HUES64 (cell line): ENCODE measurements at regions not wholly inside any gene's neighbourhood (a gene's known extent, or its start where the extent isn't known, plus 50 kb on each side); places are given as distances from the start of the nearest gene placed in this dataset.

Source experiments
- H3K27ac ChIP-seq: 2 replicates; pipeline ENCODE4 v1.7.0; 2013; ENCODE audit warnings: low read depth, low read length, inconsistent platforms
- H3K27me3 ChIP-seq: 2 replicates; pipeline ENCODE4 v1.6.1; 2013; ENCODE audit warnings: mild to moderate bottlenecking, low read length; ENCODE audit not compliant: insufficient read depth
- H3K36me3 ChIP-seq: 2 replicates; pipeline ENCODE4 v1.6.1; 2013; ENCODE audit warnings: mild to moderate bottlenecking, low read length; ENCODE audit not compliant: insufficient read depth
- H3K4me1 ChIP-seq: 2 replicates; pipeline ENCODE4 v1.6.1; 2013; ENCODE audit warnings: mild to moderate bottlenecking, low read length, moderate library complexity; ENCODE audit not compliant: insufficient read depth
- H3K4me3 ChIP-seq: 2 replicates; pipeline ENCODE4 v1.5.1; 2013; ENCODE audit warnings: mild to moderate bottlenecking, low read length, moderate library complexity
- H3K9ac ChIP-seq: 2 replicates; pipeline ENCODE4 v1.6.1; 2013; ENCODE audit warnings: mild to moderate bottlenecking, low read depth, low read length
- H3K9me3 ChIP-seq: 2 replicates; pipeline ENCODE4 v1.6.1; 2013; ENCODE audit warnings: low read depth, low read length; ENCODE audit not compliant: insufficient read depth
- WGBS: fragments of 150-250, 120-280 bp; methylation state at CpG from one replicate; pipeline ENCODE4 v1.1.7; 2013; ENCODE audit warnings: missing lambda C conversion rate; 5-methylcytosine and 5-hydroxymethylcytosine counted together

GRCh38 chr3:31224936-31225335, 307.8 kb upstream of the STT3B start:
- Histone ChIP-seq H3K9ac (no peak overlapping the region), H3K27ac (no peak overlapping the region), H3K4me1 (no peaks in the 10 kb centered on the region), H3K27me3 (no peaks in the 10 kb centered on the region), H3K9me3 (no peaks in the 10 kb centered on the region), H3K36me3 (no peaks in the 10 kb centered on the region), H3K4me3 (no peak overlapping the region)
- 97% methylated on average over 5 of the region's 5 CpGs for WGBS

- WGBS, result 92% methylated on average over 3 of the region's 3 CpGs
- Histone ChIP-seq H3K4me3 (no peak overlapping the region), H3K36me3 (no peaks in the 10 kb centered on the region)
These were observed 306.8 kb upstream of the STT3B start for GRCh38 chr3:31225923-31226322.

GRCh38 chr3:31226346-31226745, 306.4 kb upstream of the STT3B start:
- Histone ChIP-seq H3K9ac (no peak overlapping the region), H3K4me1 (no peaks in the 10 kb centered on the region), H3K27me3 (no peaks in the 10 kb centered on the region), H3K9me3 (no peaks in the 10 kb centered on the region), H3K4me3 (no peak overlapping the region), H3K27ac (no peak overlapping the region), H3K36me3 (no peaks in the 10 kb centered on the region)
- WGBS, result 95% methylated on average over 3 of the region's 3 CpGs

More at GRCh38 chr3:31225923-31226322, 306.8 kb upstream of the STT3B start:
- Histone ChIP-seq H3K27ac (no peak overlapping the region), H3K27me3 (no peaks in the 10 kb centered on the region), H3K4me1 (no peaks in the 10 kb centered on the region), H3K9me3 (no peaks in the 10 kb centered on the region), H3K9ac (no peak overlapping the region)

- WGBS, result 88% methylated on average over 3 of the region's 3 CpGs
These were observed 305.6 kb upstream of the STT3B start for GRCh38 chr3:31227131-31227562.

GRCh38 chr3:31230425-31231223, 302.1 kb upstream of the STT3B start:
- no peaks in the 10 kb centered on the region for H3K4me1 ChIP-seq
- H3K9ac ChIP-seq, result no peak overlapping the region
- H3K36me3 ChIP-seq, result no peaks in the 10 kb centered on the region
- WGBS, result 90% methylated on average over 3 of the region's 3 CpGs
- H3K4me3 ChIP-seq, result no peak overlapping the region
- no peak overlapping the region for H3K27ac ChIP-seq
- H3K9me3 ChIP-seq, result no peaks in the 10 kb centered on the region
- H3K27me3 ChIP-seq, result no peaks in the 10 kb centered on the region

More at GRCh38 chr3:31227131-31227562, 305.6 kb upstream of the STT3B start:
- Histone ChIP-seq H3K9ac (no peak overlapping the region), H3K9me3 (no peaks in the 10 kb centered on the region), H3K36me3 (no peaks in the 10 kb centered on the region), H3K4me3 (no peak overlapping the region), H3K27ac (no peak overlapping the region), H3K27me3 (no peaks in the 10 kb centered on the region), H3K4me1 (no peaks in the 10 kb centered on the region)

- no peak overlapping the region for H3K9ac ChIP-seq
- H3K4me3 ChIP-seq, result no peak overlapping the region
- H3K9me3 ChIP-seq, result no peaks in the 10 kb centered on the region
- H3K36me3 ChIP-seq, result no peaks in the 10 kb centered on the region
- H3K27me3 ChIP-seq, result no peaks in the 10 kb centered on the region
- H3K27ac ChIP-seq, result no peak overlapping the region
- no peaks in the 10 kb centered on the region for H3K4me1 ChIP-seq
- 91% methylated on average over 11 of the region's 12 CpGs for WGBS
These were observed 300.4 kb upstream of the STT3B start for GRCh38 chr3:31232055-31233025.

- Histone ChIP-seq H3K4me3 (no peak overlapping the region), H3K27ac (no peak overlapping the region), H3K9ac (no peak overlapping the region), H3K36me3 (no peaks in the 10 kb centered on the region), H3K27me3 (no peaks in the 10 kb centered on the region), H3K4me1 (no peaks in the 10 kb centered on the region), H3K9me3 (no peaks in the 10 kb centered on the region)
- WGBS, result 91% methylated on average over 6 of the region's 6 CpGs
These were observed 298.6 kb upstream of the STT3B start for GRCh38 chr3:31234145-31234544.

- no peak overlapping the region for H3K27ac ChIP-seq
These were observed 297.5 kb upstream of the STT3B start for GRCh38 chr3:31235062-31235700.

GRCh38 chr3:31237887-31238286, 294.8 kb upstream of the STT3B start:
- no peaks in the 10 kb centered on the region for H3K9me3 ChIP-seq
- no peak overlapping the region for H3K9ac ChIP-seq
- H3K36me3 ChIP-seq, result no peaks in the 10 kb centered on the region
- H3K27ac ChIP-seq, result no peak overlapping the region
- WGBS, result 78% methylated on average over 4 of the region's 4 CpGs
- no peaks in the 10 kb centered on the region for H3K27me3 ChIP-seq
- H3K4me3 ChIP-seq, result no peak overlapping the region
- peaks cover 6% of the 10 kb centered on the region; the same call in 1 of the 2 replicates for H3K4me1 ChIP-seq

More at GRCh38 chr3:31235062-31235700, 297.5 kb upstream of the STT3B start:
- 93% methylated on average over 3 of the region's 3 CpGs for WGBS
- no peaks in the 10 kb centered on the region for H3K9me3 ChIP-seq
- no peaks in the 10 kb centered on the region for H3K27me3 ChIP-seq
- H3K4me1 ChIP-seq, result no peaks in the 10 kb centered on the region
- H3K4me3 ChIP-seq, result no peak overlapping the region
- no peak overlapping the region for H3K9ac ChIP-seq
- H3K36me3 ChIP-seq, result no peaks in the 10 kb centered on the region

- Histone ChIP-seq H3K9me3 (no peaks in the 10 kb centered on the region), H3K9ac (no peak overlapping the region), H3K36me3 (no peaks in the 10 kb centered on the region), H3K4me3 (no peak overlapping the region), H3K4me1 (peaks cover 6% of the 10 kb centered on the region; the same call in 1 of the 2 replicates), H3K27me3 (no peaks in the 10 kb centered on the region), H3K27ac (no peak overlapping the region)
- 94% methylated on average over 5 of the region's 5 CpGs for WGBS
These were observed 292.7 kb upstream of the STT3B start for GRCh38 chr3:31240013-31240412.
